Embryonic facial prominence (tissue), 1 donor: ENCODE measurements at regions not wholly inside any gene's neighbourhood (a gene's known extent, or its start where the extent isn't known, plus 50 kb on each side); places are given as distances from the start of the nearest gene placed in this dataset.

Experiments used
- DNase-seq: peaks from one replicate; pipeline ENCODE4 v3.0.0-alpha.2; 2016; ENCODE audit errors: extremely low spot score

DNA sequence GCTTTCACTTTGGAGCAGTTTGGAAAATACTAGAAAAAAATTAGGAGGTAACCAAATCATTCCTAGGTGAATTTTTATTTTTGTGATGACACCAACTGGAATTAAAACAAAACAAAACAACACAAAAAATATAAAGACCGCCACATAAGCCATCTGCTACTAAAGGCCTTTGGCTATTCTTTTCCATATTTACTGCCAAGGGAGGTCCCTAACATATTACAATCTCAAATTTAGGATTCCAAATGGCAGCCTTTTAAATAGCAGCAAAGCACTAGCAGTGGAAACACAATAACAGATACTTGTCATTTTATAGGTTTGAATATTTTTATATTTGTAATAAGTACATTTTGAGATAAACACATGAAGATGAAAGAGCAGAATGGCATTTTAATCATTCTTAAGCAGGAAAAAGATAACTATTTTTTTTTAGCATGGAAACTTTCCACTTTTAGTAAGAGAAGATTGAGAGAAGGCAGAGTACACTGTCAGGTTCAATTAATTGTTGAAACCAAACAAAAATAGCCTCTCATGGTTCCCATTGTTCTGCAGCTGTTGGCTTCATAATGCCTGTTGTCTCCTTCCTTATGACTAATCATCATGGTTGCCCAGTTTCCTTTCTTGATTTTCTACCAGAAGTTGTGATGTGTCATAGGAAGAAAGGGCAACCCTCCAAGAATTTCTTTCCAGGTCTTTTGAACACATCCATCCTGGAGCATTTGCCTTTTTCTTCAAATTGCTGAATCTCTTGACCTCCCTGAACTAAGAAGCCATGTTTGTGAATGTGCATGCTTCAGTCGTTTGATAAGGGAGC, 219.0 kb upstream of the EMCN start:
- DNase-seq = no peak

GRCh38 chr4:100728861-100729260, 211.0 kb upstream of the EMCN start:
- DNase-seq = no peak

DNA sequence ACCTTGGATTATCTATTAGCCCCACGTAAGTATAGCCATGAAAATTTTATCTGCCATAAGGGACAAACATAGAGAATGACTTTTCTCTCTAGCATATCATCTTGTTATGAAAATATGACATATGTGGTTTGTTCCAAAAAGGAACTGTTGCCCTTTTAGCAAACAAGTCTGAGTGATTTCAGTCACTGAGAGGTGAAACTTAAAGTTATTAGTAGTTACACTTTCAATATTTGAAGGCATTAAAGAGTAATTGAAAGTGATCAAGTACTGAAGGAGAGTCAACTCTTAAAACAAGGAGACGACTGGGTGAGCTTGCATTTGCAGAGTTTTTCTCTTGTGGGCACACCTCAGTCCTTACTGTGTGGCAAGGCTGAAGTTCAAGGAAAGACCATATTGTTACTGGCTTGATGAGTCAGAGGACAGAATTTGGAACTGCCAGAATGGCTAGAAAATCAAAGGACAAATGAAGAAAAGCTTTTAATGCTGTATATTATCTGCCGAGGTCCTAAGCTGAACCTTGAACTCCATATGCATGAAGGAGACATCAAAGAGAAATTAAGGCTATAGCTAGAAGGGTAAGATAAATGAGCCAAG, 205.1 kb upstream of the EMCN start:
- DNase-seq = no peak

GRCh38 chr4:100722133-100722532, 204.3 kb upstream of the EMCN start:
- DNase-seq = no peak

- no peak for DNase-seq
Observed at GRCh38 chr4:100721490-100721889, 203.7 kb upstream of the EMCN start.

GRCh38 chr4:100721077-100721476, 203.3 kb upstream of the EMCN start:
- DNase-seq = no peak

DNA sequence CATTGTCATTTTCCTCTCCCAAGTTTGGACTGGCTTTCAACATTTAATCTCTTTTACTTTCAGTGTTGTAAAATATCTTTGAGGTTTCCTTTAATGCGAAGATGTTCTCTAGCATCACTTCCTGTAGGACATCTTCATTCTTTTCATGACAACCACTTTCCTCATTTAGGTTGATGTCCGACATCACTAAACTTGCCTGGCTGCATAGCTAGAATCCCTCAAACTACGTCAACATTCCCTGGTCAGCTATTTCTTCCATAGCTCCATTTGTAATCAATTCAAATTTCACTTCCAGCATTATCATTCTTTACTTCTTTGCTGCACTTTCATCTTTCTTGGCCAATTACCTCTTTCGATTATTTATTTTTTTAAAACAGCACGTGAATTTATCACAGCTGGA, 198.6 kb upstream of the EMCN start:
- no peak for DNase-seq

GRCh38 chr4:100708776-100709175, 191.0 kb upstream of the EMCN start:
- no peak for DNase-seq

DNA sequence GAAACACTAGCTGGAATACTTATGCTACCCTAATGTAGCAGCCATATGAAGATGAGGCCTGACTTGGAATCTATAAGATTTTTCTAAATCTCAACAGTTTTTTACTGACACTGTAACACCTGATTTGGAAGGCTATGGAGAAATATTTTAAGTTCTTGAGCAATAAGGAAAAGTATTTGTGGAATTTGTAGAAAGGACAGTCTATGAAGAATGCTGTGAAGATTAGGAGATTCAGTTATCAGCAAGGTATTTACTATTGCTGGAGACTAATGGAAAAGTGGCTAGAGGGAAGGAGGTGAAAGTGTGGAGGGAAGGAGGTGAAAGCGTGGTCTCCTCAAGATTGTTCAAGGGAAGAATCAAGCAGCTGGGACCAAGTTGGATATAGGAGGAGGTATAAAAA, 190.0 kb upstream of the EMCN start:
- DNase-seq = no peak

DNA sequence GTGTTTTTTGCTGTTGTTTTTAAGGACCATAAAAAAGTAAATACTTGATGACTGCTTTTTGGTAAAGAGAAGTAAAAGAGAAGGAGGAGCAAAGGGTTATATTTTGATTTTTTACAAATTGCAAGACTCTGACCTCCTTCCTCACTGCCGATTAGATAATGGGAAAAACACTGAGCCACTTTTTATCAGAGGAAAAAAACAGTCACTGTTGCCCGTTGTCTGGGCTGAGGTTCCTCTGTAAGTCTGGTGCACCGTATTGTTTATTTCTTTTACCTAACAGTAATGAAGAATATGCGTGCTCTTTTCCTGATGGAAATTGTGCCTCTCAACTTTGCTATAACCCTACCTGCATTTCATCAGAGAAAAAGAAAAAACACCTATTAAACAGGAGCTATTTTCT, 178.7 kb upstream of the EMCN start:
- DNase-seq = no peak

GRCh38 chr4:100695871-100696270, 178.0 kb upstream of the EMCN start:
- DNase-seq = no peak

- no peak for DNase-seq
Observed at GRCh38 chr4:100695039-100695654, 177.3 kb upstream of the EMCN start.

GRCh38 chr4:100694467-100694866, 176.6 kb upstream of the EMCN start:
- no peak for DNase-seq

DNA sequence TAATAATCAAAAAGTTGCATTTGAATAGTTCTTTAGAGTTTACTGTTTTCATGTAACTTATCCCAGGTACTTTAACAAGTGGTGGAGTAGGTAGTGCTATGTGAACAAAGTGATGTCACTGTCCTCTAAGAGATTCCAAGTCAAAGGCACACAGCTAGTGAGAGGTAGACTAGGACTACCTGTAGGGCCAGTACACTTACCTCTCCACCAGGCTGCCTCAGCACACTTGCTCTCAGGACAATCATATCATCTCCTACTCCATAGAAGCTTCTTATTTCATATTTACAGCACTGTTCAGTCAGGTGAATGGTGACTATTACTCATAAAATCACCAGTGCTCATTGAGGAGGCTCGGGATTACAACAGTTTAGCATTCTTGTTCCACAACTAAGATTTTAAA, 173.0 kb upstream of the EMCN start:
- no peak for DNase-seq

- no peak for DNase-seq
Observed at GRCh38 chr4:100688368-100688767, 170.5 kb upstream of the EMCN start.

DNA sequence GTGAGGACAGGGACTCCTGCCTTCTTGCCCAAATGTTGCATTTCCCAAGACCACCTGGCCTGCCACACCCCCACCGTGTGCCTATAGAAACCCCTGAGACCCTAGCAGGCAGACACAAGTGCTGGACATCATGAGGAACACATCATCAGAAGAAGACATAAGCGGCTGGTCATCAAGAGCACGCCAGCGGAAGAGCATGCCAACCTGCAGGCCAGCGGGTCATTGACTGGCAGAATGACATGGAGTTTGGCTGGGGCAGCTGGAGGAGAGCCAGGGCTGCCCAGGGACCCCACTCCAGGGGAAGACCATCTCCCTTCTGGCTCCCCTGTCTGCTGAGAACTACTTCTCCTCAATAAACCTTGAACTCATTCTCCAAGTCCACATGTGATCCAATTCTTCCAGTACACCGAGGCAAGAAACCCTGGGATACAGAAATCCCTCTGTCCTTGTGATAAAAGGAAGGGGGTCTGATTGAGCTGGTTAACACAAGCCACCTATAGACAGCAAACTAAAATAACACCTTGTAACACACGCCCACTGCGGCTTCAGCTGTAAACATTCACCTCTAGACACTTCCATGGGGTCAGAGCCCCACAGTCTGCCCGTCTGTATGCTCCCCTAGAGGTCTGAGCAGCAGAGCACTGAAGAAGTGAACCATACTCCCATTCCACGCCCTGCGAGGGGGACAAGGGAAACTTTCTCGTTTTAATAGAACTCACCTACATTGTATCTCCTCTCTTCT, 164.8 kb upstream of the EMCN start:
- no peak for DNase-seq

GRCh38 chr4:100681289-100681688, 163.5 kb upstream of the EMCN start:
- no peak for DNase-seq

- no peak for DNase-seq
Observed at GRCh38 chr4:100679926-100680325, 162.1 kb upstream of the EMCN start.

GRCh38 chr4:100674976-100675375, 157.2 kb upstream of the EMCN start:
- no peak for DNase-seq

- no peak for DNase-seq
Observed at GRCh38 chr4:100657187-100657586, 139.4 kb upstream of the EMCN start.

GRCh38 chr4:100651499-100652175, 133.8 kb upstream of the EMCN start:
- no peak for DNase-seq

DNA sequence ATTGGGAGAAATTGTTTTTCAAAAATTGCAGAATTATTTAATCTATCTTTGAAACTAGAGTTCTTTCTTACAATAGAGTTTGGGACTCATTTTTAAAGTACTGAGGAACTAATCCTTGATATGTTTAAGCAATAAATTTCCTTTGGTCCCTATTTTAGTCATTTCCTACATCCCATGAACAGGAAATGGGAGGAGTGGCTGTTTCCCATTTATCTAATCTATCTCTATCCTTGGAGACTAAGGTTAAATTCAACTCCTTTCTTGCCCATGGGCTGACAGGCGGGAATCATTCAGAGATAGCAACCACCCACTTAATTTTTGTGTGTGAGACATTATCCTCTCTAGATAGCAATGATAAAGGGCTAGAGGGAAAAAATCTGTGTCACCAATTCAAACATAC, 131.6 kb upstream of the EMCN start:
- no peak for DNase-seq
